ENCODE measurements at regions not wholly inside any gene's neighbourhood (a gene's known extent, or its start where the extent isn't known, plus 50 kb on each side); places are given as distances from the start of the nearest gene placed in this dataset.

- BruUV-seq (replicated peaks), result no TSS peak
- H3K27me3 ChIP-seq (ENCODE audit: control insufficient read depth in 2 of 2, insufficient read depth in 2 of 2, low read length in 2 of 2), result no peaks in the 10 kb centered on the region
- H3K4me2 ChIP-seq (ENCODE audit: insufficient read depth, low read length), result no peak overlapping the region
- no peak overlapping the region for H3K9ac ChIP-seq (ENCODE audit: insufficient read depth in 1 of 2, low read depth in 2 of 2, low read length in 2 of 2)
- no peaks in the 10 kb centered on the region for H4K20me1 ChIP-seq (replicated peaks; ENCODE audit: control insufficient read depth, insufficient read depth, low read length)
- WGBS (ENCODE audit: insufficient coverage, low coverage, missing lambda C conversion rate), result 4% methylated on average over 4 of the region's 4 CpGs
- in situ Hi-C loops (cut with MboI) (loop anchor here (10.0 kb wide), 1 partner anchor 159 kb away; no protein-coding TSS in a partner anchor), intact Hi-C loops (cut with micrococcal nuclease) (loop anchor here (1.0 to 10.0 kb wide), 7 partner anchors 49 to 376 kb away; no protein-coding TSS in a partner anchor)
- DNase-seq (ENCODE audit: extremely low read depth in 1 of 4, low spot score in 3 of 4) (peak; percentile 7 to 67 (median 14)), ATAC-seq (peak; percentile 88), FAIRE-seq (peak; percentile 23)
- H3K36me3 ChIP-seq (ENCODE audit: control insufficient read depth, insufficient read depth, low read length), result no peaks in the 10 kb centered on the region
- CTCF ChIA-PET (ENCODE audit: low intra/inter-chr PET ratio), result interaction anchor here (0.6 to 1.6 kb wide), 2 partner anchors 155 to 323 kb away, joined by 4 to 8 read pairs; no protein-coding TSS in a partner anchor
- H3K9me3 ChIP-seq (replicated peaks; ENCODE audit: control insufficient read depth, insufficient read depth, low read depth, low read length), result no peaks in the 10 kb centered on the region
- no peak overlapping the region for H3K4me3 ChIP-seq
- POLR2A ChIA-PET, result no interaction called here
- no peak overlapping the region for H3K27ac ChIP-seq (ENCODE audit: extremely low read depth, low read depth, low read length)
- no peak overlapping the region for H2AFZ ChIP-seq (ENCODE audit: low read depth, low read length)
- no peaks in the 10 kb centered on the region for H3K79me2 ChIP-seq (ENCODE audit: control insufficient read depth, insufficient read depth, low read length)
- H3K9me1 ChIP-seq (ENCODE audit: control insufficient read depth, insufficient read depth, low read length), result no peaks in the 10 kb centered on the region
- no peaks in the 10 kb centered on the region for H3K4me1 ChIP-seq (replicated peaks in 1 of 2; ENCODE audit: control insufficient read depth in 2 of 2, insufficient read depth in 2 of 2, low read length in 2 of 2)
- no peak for TF ChIP-seq ZKSCAN8 (CRISPR knock-in tag; IDR thresholded peaks at IDR 0.05)
- TF ChIP-seq RFX1 (IDR thresholded peaks at IDR 0.05), result no peak
- TF ChIP-seq ZNF407 (IDR thresholded peaks at IDR 0.05; ENCODE audit: low read depth), result no peak
- peak; percentile 48 to 73 (median 64); a peak in 5 of 6 replicates for TF ChIP-seq CTCF (IDR thresholded peaks at IDR 0.05 in 2 of 3, conservative IDR thresholded peaks at IDR 0.05 in 1 of 3; ENCODE audit: insufficient read depth in 2 of 3, low read depth in 1 of 3, low read length in 3 of 3)
- TF ChIP-seq ATF1 (CRISPR knock-in tag; IDR thresholded peaks at IDR 0.05), result no peak
- 0 out of 2 replicates have a peak, but pooled peaks have one; percentile 19 for TF ChIP-seq ATF1 (tag; IDR thresholded peaks at IDR 0.05)
- no peak for TF ChIP-seq ESRRB (CRISPR knock-in tag; IDR thresholded peaks at IDR 0.05; ENCODE audit: borderline replicate concordance)
- TF ChIP-seq SMC3 (conservative IDR thresholded peaks at IDR 0.05; ENCODE audit: insufficient read depth, low read depth, low read length), result peak; percentile 42; the same call in 1 of the 2 replicates
- TF ChIP-seq RAD21 (CRISPR knock-in tag; conservative IDR thresholded peaks at IDR 0.05 in 1 of 2, IDR thresholded peaks at IDR 0.05 in 1 of 2), result peak; percentile 62 to 79
- no peak for TF ChIP-seq BHLHE40 (IDR thresholded peaks at IDR 0.05; ENCODE audit: low read length)
- no peak for TF ChIP-seq SREBF2 (CRISPR knock-in tag; IDR thresholded peaks at IDR 0.05)
Observed at GRCh38 chr2:196453613-196454047, 185.9 kb upstream of the CCDC150 start.
